Glutamatergic neuron (in vitro differentiated cells): ENCODE measurements at regions not wholly inside any gene's neighbourhood (a gene's known extent, or its start where the extent isn't known, plus 50 kb on each side); places are given as distances from the start of the nearest gene placed in this dataset.

ENCODE experiments used
- DNase-seq: peaks from one replicate; pipeline ENCODE4 v3.0.0; 2022
- H3K27ac Mint-ChIP-seq: one replicate; pipeline ENCODE4 v1.8.0; 2020; ENCODE audit warnings: mild to moderate bottlenecking, mixed read lengths, inconsistent platforms; ENCODE audit not compliant: unreplicated experiment
- H3K27me3 Mint-ChIP-seq: one replicate; pipeline ENCODE4 v1.8.0; 2020; ENCODE audit warnings: mild to moderate bottlenecking, moderate library complexity, mixed read lengths, inconsistent platforms; ENCODE audit not compliant: unreplicated experiment
- H3K36me3 Mint-ChIP-seq: one replicate; pipeline ENCODE4 v1.8.0; 2020; ENCODE audit warnings: mild to moderate bottlenecking, mixed read lengths, inconsistent platforms; ENCODE audit not compliant: unreplicated experiment
- H3K4me1 Mint-ChIP-seq: one replicate; pipeline ENCODE4 v1.8.0; 2020; ENCODE audit warnings: mild to moderate bottlenecking, low read depth, mixed read lengths, inconsistent platforms; ENCODE audit not compliant: unreplicated experiment
- H3K4me3 Mint-ChIP-seq: one replicate; pipeline ENCODE4 v1.8.0; 2020; ENCODE audit warnings: mild to moderate bottlenecking, mixed read lengths, inconsistent platforms; ENCODE audit not compliant: unreplicated experiment
- H3K9me3 Mint-ChIP-seq: one replicate; pipeline ENCODE4 v1.8.0; 2020; ENCODE audit warnings: mild to moderate bottlenecking, moderate library complexity, mixed read lengths, inconsistent platforms; ENCODE audit not compliant: unreplicated experiment
- CTCF ChIP-seq: fragments of 200-600 bp; sonication (generic); IDR thresholded peaks from one replicate; pipeline ENCODE4 v1.5.0; 2021; ENCODE audit not compliant: partially characterized antibody, unreplicated experiment

- H3K9me3 Mint-ChIP-seq, result peaks cover 4% of the 10 kb centered on the region
- H3K36me3 Mint-ChIP-seq, result peaks cover 5% of the 10 kb centered on the region
- no peak overlapping the region for H3K4me3 Mint-ChIP-seq
- H3K27me3 Mint-ChIP-seq, result peaks cover 4% of the 10 kb centered on the region
- no peak overlapping the region for H3K27ac Mint-ChIP-seq
- TF ChIP-seq CTCF, result no peak
- peaks cover 2% of the 10 kb centered on the region for H3K4me1 Mint-ChIP-seq
- DNase-seq, result no peak
These were observed 202.6 kb downstream of the PDCD6IP start for GRCh38 chr3:34001022-34001421.

GRCh38 chr3:34001990-34002389 lies 203.6 kb downstream of the PDCD6IP start:
- Mint-ChIP-seq H3K27ac (no peak overlapping the region), H3K27me3 (peaks cover 4% of the 10 kb centered on the region), H3K4me3 (no peak overlapping the region), H3K36me3 (no peaks in the 10 kb centered on the region), H3K4me1 (peaks cover 2% of the 10 kb centered on the region), H3K9me3 (peaks cover 2% of the 10 kb centered on the region)
- DNase-seq, result no peak
- TF ChIP-seq CTCF, result no peak

GRCh38 chr3:34002569-34003100 lies 204.2 kb downstream of the PDCD6IP start:
- no peaks in the 10 kb centered on the region for H3K36me3 Mint-ChIP-seq
- no peak for TF ChIP-seq CTCF
- H3K4me1 Mint-ChIP-seq, result peaks cover 2% of the 10 kb centered on the region
- peaks cover 2% of the 10 kb centered on the region for H3K9me3 Mint-ChIP-seq
- peaks cover 4% of the 10 kb centered on the region for H3K27me3 Mint-ChIP-seq
- no peak for DNase-seq
- H3K4me3 Mint-ChIP-seq, result no peak overlapping the region
- no peak overlapping the region for H3K27ac Mint-ChIP-seq

GRCh38 chr3:34005886-34006285 lies 207.5 kb downstream of the PDCD6IP start:
- no peak for TF ChIP-seq CTCF
- no peak for DNase-seq
- no peak overlapping the region for H3K27ac Mint-ChIP-seq
- no peak overlapping the region for H3K4me3 Mint-ChIP-seq
- peaks cover 9% of the 10 kb centered on the region for H3K4me1 Mint-ChIP-seq
- no peaks in the 10 kb centered on the region for H3K27me3 Mint-ChIP-seq
- H3K9me3 Mint-ChIP-seq, result peaks cover 2% of the 10 kb centered on the region
- H3K36me3 Mint-ChIP-seq, result no peaks in the 10 kb centered on the region

- H3K4me1 Mint-ChIP-seq, result peaks cover 9% of the 10 kb centered on the region
- DNase-seq, result peak; percentile 28
- no peak overlapping the region for H3K4me3 Mint-ChIP-seq
These were observed 209.8 kb downstream of the PDCD6IP start for GRCh38 chr3:34008191-34008590.

More at GRCh38 chr3:34008191-34008590, 209.8 kb downstream of the PDCD6IP start:
- H3K27ac Mint-ChIP-seq, result peak overlapping the region; percentile 6
- H3K27me3 Mint-ChIP-seq, result no peaks in the 10 kb centered on the region
- H3K9me3 Mint-ChIP-seq, result no peaks in the 10 kb centered on the region
- TF ChIP-seq CTCF, result no peak
- H3K36me3 Mint-ChIP-seq, result no peaks in the 10 kb centered on the region
